ENCODE measurements at regions not wholly inside any gene's neighbourhood (a gene's known extent, or its start where the extent isn't known, plus 50 kb on each side); places are given as distances from the start of the nearest gene placed in this dataset.

GRCh38 chr1:99461499-99461898 is 184.4 kb upstream of the PALMD start:
- no peaks in the 10 kb centered on the region for H3K27me3 Mint-ChIP-seq
- no peak overlapping the region for H3K4me3 Mint-ChIP-seq
- H3K27ac Mint-ChIP-seq, result no peak overlapping the region
- CTCF ChIA-PET, result no interaction called here
- no peaks in the 10 kb centered on the region for H3K9me3 Mint-ChIP-seq
- H3K4me1 Mint-ChIP-seq, result no peaks in the 10 kb centered on the region
- DNase-seq, result no peak
- H3K36me3 Mint-ChIP-seq, result no peaks in the 10 kb centered on the region

- H3K27ac Mint-ChIP-seq, result no peak overlapping the region
- CTCF ChIA-PET, result no interaction called here
- no peaks in the 10 kb centered on the region for H3K36me3 Mint-ChIP-seq
- no peaks in the 10 kb centered on the region for H3K27me3 Mint-ChIP-seq
- no peak for DNase-seq
- H3K4me3 Mint-ChIP-seq, result no peak overlapping the region
- no peaks in the 10 kb centered on the region for H3K4me1 Mint-ChIP-seq
- H3K9me3 Mint-ChIP-seq, result no peaks in the 10 kb centered on the region
Measured at GRCh38 chr1:99464738-99465137, 181.2 kb upstream of the PALMD start.

GRCh38 chr1:99465176-99465900 is 180.6 kb upstream of the PALMD start:
- no peaks in the 10 kb centered on the region for H3K9me3 Mint-ChIP-seq
- no peaks in the 10 kb centered on the region for H3K27me3 Mint-ChIP-seq
- no peak overlapping the region for H3K27ac Mint-ChIP-seq
- no peak overlapping the region for H3K4me3 Mint-ChIP-seq
- no peak for DNase-seq
- H3K4me1 Mint-ChIP-seq, result no peaks in the 10 kb centered on the region
- no peaks in the 10 kb centered on the region for H3K36me3 Mint-ChIP-seq
- CTCF ChIA-PET, result no interaction called here

- Mint-ChIP-seq H3K27ac (no peak overlapping the region), H3K4me1 (no peaks in the 10 kb centered on the region), H3K36me3 (no peaks in the 10 kb centered on the region), H3K27me3 (no peaks in the 10 kb centered on the region), H3K4me3 (no peak overlapping the region), H3K9me3 (no peaks in the 10 kb centered on the region)
- DNase-seq, result no peak
- CTCF ChIA-PET, result no interaction called here
Measured at GRCh38 chr1:99467645-99468044, 178.3 kb upstream of the PALMD start.

DNA sequence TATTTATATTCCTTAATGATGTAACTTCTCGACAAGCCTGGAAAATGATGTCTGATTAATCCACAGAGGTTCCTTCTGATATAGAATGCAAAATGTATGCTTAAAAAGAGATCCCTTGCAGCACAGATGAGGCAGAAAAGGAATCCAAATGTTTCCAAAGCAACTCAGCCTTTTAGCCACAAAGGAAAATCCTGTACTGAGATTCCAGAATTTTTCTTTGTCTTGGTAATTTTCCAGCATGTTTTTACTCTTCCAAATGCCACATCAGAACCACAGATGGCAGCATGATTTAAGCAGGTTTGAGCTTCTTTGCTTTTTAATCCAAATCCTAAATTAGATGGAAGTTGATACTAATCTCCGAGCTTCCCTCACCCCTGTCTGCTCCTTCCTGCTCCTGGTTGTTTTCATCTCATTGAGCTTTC is 176.4 kb upstream of the PALMD start:
- CTCF ChIA-PET, result no interaction called here
- no peak overlapping the region for H3K4me3 Mint-ChIP-seq
- H3K27me3 Mint-ChIP-seq, result no peaks in the 10 kb centered on the region

GRCh38 chr1:99472893-99473292 is 173.0 kb upstream of the PALMD start:
- CTCF ChIA-PET, result interaction anchor here (1.3 kb wide), 1 partner anchor 679 kb away, joined by 3 read pairs; no protein-coding TSS in a partner anchor
- no peaks in the 10 kb centered on the region for H3K4me1 Mint-ChIP-seq
- no peaks in the 10 kb centered on the region for H3K9me3 Mint-ChIP-seq
- H3K27me3 Mint-ChIP-seq, result no peaks in the 10 kb centered on the region
- DNase-seq, result no peak
- no peak overlapping the region for H3K4me3 Mint-ChIP-seq
- H3K27ac Mint-ChIP-seq, result no peak overlapping the region
- H3K36me3 Mint-ChIP-seq, result no peaks in the 10 kb centered on the region

More for the DNA sequence above, 176.4 kb upstream of the PALMD start:
- H3K27ac Mint-ChIP-seq, result no peak overlapping the region
- DNase-seq, result no peak
- H3K4me1 Mint-ChIP-seq, result no peaks in the 10 kb centered on the region
- no peaks in the 10 kb centered on the region for H3K9me3 Mint-ChIP-seq
- H3K36me3 Mint-ChIP-seq, result no peaks in the 10 kb centered on the region

DNA sequence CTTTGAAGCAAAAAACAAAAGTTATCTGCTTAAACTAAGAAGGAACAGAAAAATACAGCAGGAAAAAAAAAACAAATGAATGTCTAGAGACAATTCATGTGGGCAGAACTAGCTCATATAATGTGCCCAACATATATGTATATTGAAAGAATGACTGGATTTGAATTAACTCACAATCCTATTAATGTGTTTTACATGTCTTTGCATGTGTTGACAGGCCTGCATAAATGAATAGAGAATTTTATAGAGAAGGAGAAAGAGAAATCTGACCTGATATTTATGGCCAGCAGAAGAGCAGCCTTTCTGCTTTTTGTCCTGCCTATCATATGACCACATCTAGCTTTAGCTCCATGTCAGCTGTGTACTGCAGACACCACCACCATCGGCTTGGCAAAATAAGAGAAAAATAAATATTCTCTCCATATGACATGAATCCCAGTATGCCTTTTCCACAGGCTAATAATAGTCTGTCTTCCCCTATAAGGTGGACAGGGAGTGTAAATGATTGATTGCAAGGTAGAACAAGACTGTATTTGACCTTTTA is 171.5 kb upstream of the PALMD start:
- CTCF ChIA-PET, result no interaction called here
- H3K4me1 Mint-ChIP-seq, result no peaks in the 10 kb centered on the region
- H3K27ac Mint-ChIP-seq, result no peak overlapping the region
- H3K9me3 Mint-ChIP-seq, result no peaks in the 10 kb centered on the region
- H3K36me3 Mint-ChIP-seq, result no peaks in the 10 kb centered on the region
- no peak overlapping the region for H3K4me3 Mint-ChIP-seq
- DNase-seq, result no peak
- H3K27me3 Mint-ChIP-seq, result no peaks in the 10 kb centered on the region

GRCh38 chr1:99476058-99476457 is 169.9 kb upstream of the PALMD start:
- H3K36me3 Mint-ChIP-seq, result no peaks in the 10 kb centered on the region
- no peaks in the 10 kb centered on the region for H3K9me3 Mint-ChIP-seq
- CTCF ChIA-PET, result no interaction called here
- no peaks in the 10 kb centered on the region for H3K4me1 Mint-ChIP-seq
- no peaks in the 10 kb centered on the region for H3K27me3 Mint-ChIP-seq
- no peak for DNase-seq
- no peak overlapping the region for H3K27ac Mint-ChIP-seq
- H3K4me3 Mint-ChIP-seq, result no peak overlapping the region

DNA sequence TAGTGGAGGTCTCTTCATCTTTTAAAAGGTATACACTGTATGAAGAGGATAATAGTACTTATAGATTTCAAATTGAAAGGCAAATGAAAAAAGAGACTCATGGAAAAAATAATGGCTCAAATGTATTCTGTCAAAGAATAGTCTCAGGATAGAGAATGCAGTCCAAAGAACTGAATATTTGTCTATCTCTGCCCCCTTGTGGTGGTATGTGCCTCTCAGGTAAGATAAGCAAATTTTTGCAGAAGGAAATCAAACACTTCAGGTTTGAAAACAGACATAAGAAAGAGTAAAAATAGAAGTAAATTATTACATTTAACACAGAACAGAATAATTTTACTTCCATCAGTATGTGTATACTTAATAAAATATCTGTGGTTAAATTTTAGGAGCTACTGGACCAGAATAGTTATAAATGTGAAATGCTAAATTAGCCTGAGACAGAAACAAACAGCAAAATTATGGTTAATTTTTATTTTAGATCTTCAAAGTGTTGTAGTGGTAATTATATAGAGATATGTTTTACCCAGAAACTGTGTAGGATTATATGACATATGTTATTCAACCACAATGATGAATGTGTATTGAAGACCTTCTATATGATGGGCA is 164.4 kb upstream of the PALMD start:
- CTCF ChIA-PET, result interaction anchor here (0.9 to 3.7 kb wide), 13 partner anchors 10 to 732 kb away, joined by 3 to 29 read pairs (median 5); no protein-coding TSS in a partner anchor
- Mint-ChIP-seq H3K27me3 (peaks cover 8% of the 10 kb centered on the region), H3K36me3 (no peaks in the 10 kb centered on the region), H3K27ac (no peak overlapping the region), H3K9me3 (no peaks in the 10 kb centered on the region), H3K4me3 (no peak overlapping the region), H3K4me1 (no peaks in the 10 kb centered on the region)
- DNase-seq, result peak; percentile 48

GRCh38 chr1:99482286-99482685 is 163.6 kb upstream of the PALMD start:
- no peak overlapping the region for H3K4me3 Mint-ChIP-seq
- H3K36me3 Mint-ChIP-seq, result no peaks in the 10 kb centered on the region
- peaks cover 8% of the 10 kb centered on the region for H3K27me3 Mint-ChIP-seq

DNA sequence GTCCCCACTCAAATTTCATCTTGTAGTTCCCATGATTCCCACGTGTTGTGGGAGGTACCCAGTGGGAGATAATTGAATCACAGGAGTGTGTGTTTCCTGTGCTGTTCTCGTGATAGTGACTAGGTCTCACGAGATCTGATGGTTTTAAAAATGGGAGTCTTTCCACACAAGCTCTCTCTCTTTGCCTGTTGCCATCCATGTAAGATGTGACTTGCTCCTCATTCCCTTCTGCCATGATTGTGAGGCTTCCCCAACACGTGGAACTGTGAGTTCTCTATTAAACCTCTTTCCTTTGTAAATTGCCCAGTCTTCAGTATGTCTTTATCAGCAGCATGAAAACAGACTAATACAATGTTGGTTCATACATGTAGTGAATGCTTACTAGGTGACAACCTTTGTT is 163.2 kb upstream of the PALMD start:
- no peak for DNase-seq
- H3K27me3 Mint-ChIP-seq, result peaks cover 8% of the 10 kb centered on the region
- H3K4me3 Mint-ChIP-seq, result no peak overlapping the region
- H3K9me3 Mint-ChIP-seq, result no peaks in the 10 kb centered on the region
- CTCF ChIA-PET, result interaction anchor here (0.6 to 3.7 kb wide), 6 partner anchors 12 to 1984 kb away, joined by 4 to 29 read pairs (median 7); no protein-coding TSS in a partner anchor
- H3K36me3 Mint-ChIP-seq, result no peaks in the 10 kb centered on the region
- no peak overlapping the region for H3K27ac Mint-ChIP-seq
- H3K4me1 Mint-ChIP-seq, result no peaks in the 10 kb centered on the region

More at GRCh38 chr1:99482286-99482685, 163.6 kb upstream of the PALMD start:
- H3K9me3 Mint-ChIP-seq, result no peaks in the 10 kb centered on the region
- no peak overlapping the region for H3K27ac Mint-ChIP-seq
- no peaks in the 10 kb centered on the region for H3K4me1 Mint-ChIP-seq
- no peak for DNase-seq
- CTCF ChIA-PET, result interaction anchor here (0.6 to 3.7 kb wide), 8 partner anchors 12 to 1984 kb away, joined by 3 to 29 read pairs (median 6); no protein-coding TSS in a partner anchor

- peaks cover 7% of the 10 kb centered on the region for H3K27me3 Mint-ChIP-seq
- H3K4me1 Mint-ChIP-seq, result no peaks in the 10 kb centered on the region
- H3K27ac Mint-ChIP-seq, result no peak overlapping the region
- no peak for DNase-seq
- H3K9me3 Mint-ChIP-seq, result no peaks in the 10 kb centered on the region
- H3K4me3 Mint-ChIP-seq, result no peak overlapping the region
- CTCF ChIA-PET, result no interaction called here
- H3K36me3 Mint-ChIP-seq, result no peaks in the 10 kb centered on the region
Measured at GRCh38 chr1:99490031-99490430, 155.9 kb upstream of the PALMD start.

- no peaks in the 10 kb centered on the region for H3K4me1 Mint-ChIP-seq
- no peak overlapping the region for H3K27ac Mint-ChIP-seq
- CTCF ChIA-PET, result interaction anchor here (2.4 kb wide), 1 partner anchor 14 kb away, joined by 6 read pairs; no protein-coding TSS in a partner anchor
- no peaks in the 10 kb centered on the region for H3K9me3 Mint-ChIP-seq
- no peak for DNase-seq
- H3K27me3 Mint-ChIP-seq, result no peaks in the 10 kb centered on the region
- H3K4me3 Mint-ChIP-seq, result no peak overlapping the region
- no peaks in the 10 kb centered on the region for H3K36me3 Mint-ChIP-seq
Measured at GRCh38 chr1:99496067-99496466, 149.8 kb upstream of the PALMD start.

GRCh38 chr1:99497690-99498089 is 148.2 kb upstream of the PALMD start:
- H3K9me3 Mint-ChIP-seq, result no peaks in the 10 kb centered on the region
- DNase-seq, result no peak
- CTCF ChIA-PET, result no interaction called here
- H3K4me3 Mint-ChIP-seq, result no peak overlapping the region
- H3K4me1 Mint-ChIP-seq, result no peaks in the 10 kb centered on the region
- no peak overlapping the region for H3K27ac Mint-ChIP-seq
- no peaks in the 10 kb centered on the region for H3K36me3 Mint-ChIP-seq
- no peaks in the 10 kb centered on the region for H3K27me3 Mint-ChIP-seq

DNA sequence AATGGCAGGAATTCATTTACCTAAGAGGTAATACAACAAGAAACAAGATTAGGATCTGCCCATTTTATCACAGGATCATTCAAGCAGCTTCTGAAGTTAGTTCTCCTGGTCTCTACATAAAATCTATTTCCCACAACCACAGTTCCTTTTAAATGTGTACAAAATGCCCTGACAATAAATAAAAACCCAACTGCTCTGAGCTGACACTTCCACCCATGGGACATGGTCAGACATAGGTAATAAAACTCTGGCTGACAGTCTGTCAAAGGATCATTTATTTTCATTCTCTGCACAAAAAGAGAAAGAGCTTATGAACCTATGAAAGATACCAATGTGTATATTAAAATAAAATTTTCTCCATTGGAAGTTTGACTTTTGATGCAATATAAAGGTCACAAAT is 145.4 kb upstream of the PALMD start:
- Mint-ChIP-seq H3K4me1 (no peaks in the 10 kb centered on the region), H3K9me3 (no peaks in the 10 kb centered on the region), H3K36me3 (no peaks in the 10 kb centered on the region), H3K4me3 (no peak overlapping the region), H3K27me3 (no peaks in the 10 kb centered on the region), H3K27ac (no peak overlapping the region)
- no peak for DNase-seq
- CTCF ChIA-PET, result no interaction called here
